ENCODE measurements at regions not wholly inside any gene's neighbourhood (a gene's known extent, or its start where the extent isn't known, plus 50 kb on each side); places are given as distances from the start of the nearest gene placed in this dataset.

- Histone ChIP-seq H3K27ac (ENCODE audit: low read depth, low read length) (no peak overlapping the region), H3K4me3 (ENCODE audit: low read length) (no peak overlapping the region), H3K79me2 (ENCODE audit: control insufficient read depth, low read length) (no peaks in the 10 kb centered on the region), H3K27me3 (ENCODE audit: control insufficient read depth, low read length) (no peaks in the 10 kb centered on the region), H3K4me1 (ENCODE audit: control insufficient read depth, low read length) (no peaks in the 10 kb centered on the region), H3K9me3 (ENCODE audit: control insufficient read depth, insufficient read depth, low read length) (no peaks in the 10 kb centered on the region), H3K36me3 (ENCODE audit: control insufficient read depth, low read length) (no peaks in the 10 kb centered on the region), H3F3A (ENCODE audit: control insufficient read depth, insufficient read depth) (no peaks in the 10 kb centered on the region), H3K4me2 (ENCODE audit: low read length) (no peak overlapping the region), H3K9me2 (replicated peaks; ENCODE audit: control insufficient read depth, low read length) (no peaks in the 10 kb centered on the region), H4K20me1 (ENCODE audit: control insufficient read depth, insufficient read depth, low read depth, low read length) (no peaks in the 10 kb centered on the region)
- no peak for TF ChIP-seq EZH2phosphoT487 (IDR thresholded peaks at IDR 0.05; ENCODE audit: borderline replicate concordance, low read length)
- no peak for TF ChIP-seq CTCF (IDR thresholded peaks at IDR 0.05; ENCODE audit: low read depth, low read length, poor library complexity, severe bottlenecking)
Measured at GRCh38 chr7:54810401-54810800, 51.4 kb upstream of the SEC61G start.

GRCh38 chr7:54811041-54811845 is 52.2 kb upstream of the SEC61G start:
- H3K9me3 ChIP-seq (ENCODE audit: control insufficient read depth, insufficient read depth, low read length): no peaks in the 10 kb centered on the region
- TF ChIP-seq CTCF (IDR thresholded peaks at IDR 0.05; ENCODE audit: low read depth, low read length, poor library complexity, severe bottlenecking) (no peak), EZH2phosphoT487 (IDR thresholded peaks at IDR 0.05; ENCODE audit: borderline replicate concordance, low read length) (no peak)
- H3K4me1 ChIP-seq (ENCODE audit: control insufficient read depth, low read length): no peaks in the 10 kb centered on the region
- no peaks in the 10 kb centered on the region for H3K79me2 ChIP-seq (ENCODE audit: control insufficient read depth, low read length)
- H3K9me2 ChIP-seq (replicated peaks; ENCODE audit: control insufficient read depth, low read length): no peaks in the 10 kb centered on the region
- no peaks in the 10 kb centered on the region for H3K36me3 ChIP-seq (ENCODE audit: control insufficient read depth, low read length)
- H3K27ac ChIP-seq (ENCODE audit: low read depth, low read length): no peak overlapping the region
- no peak overlapping the region for H3K4me2 ChIP-seq (ENCODE audit: low read length)
- H3F3A ChIP-seq (ENCODE audit: control insufficient read depth, insufficient read depth): no peaks in the 10 kb centered on the region
- H3K4me3 ChIP-seq (ENCODE audit: low read length): no peak overlapping the region
- H4K20me1 ChIP-seq (ENCODE audit: control insufficient read depth, insufficient read depth, low read depth, low read length): no peaks in the 10 kb centered on the region
- no peaks in the 10 kb centered on the region for H3K27me3 ChIP-seq (ENCODE audit: control insufficient read depth, low read length)

- Histone ChIP-seq H3K4me1 (ENCODE audit: control insufficient read depth, low read length) (no peaks in the 10 kb centered on the region), H3K9me2 (replicated peaks; ENCODE audit: control insufficient read depth, low read length) (no peaks in the 10 kb centered on the region), H3K27ac (ENCODE audit: low read depth, low read length) (no peak overlapping the region), H4K20me1 (ENCODE audit: control insufficient read depth, insufficient read depth, low read depth, low read length) (no peaks in the 10 kb centered on the region), H3K4me3 (ENCODE audit: low read length) (no peak overlapping the region), H3K9me3 (ENCODE audit: control insufficient read depth, insufficient read depth, low read length) (no peaks in the 10 kb centered on the region), H3K79me2 (ENCODE audit: control insufficient read depth, low read length) (no peaks in the 10 kb centered on the region), H3F3A (ENCODE audit: control insufficient read depth, insufficient read depth) (no peaks in the 10 kb centered on the region), H3K27me3 (ENCODE audit: control insufficient read depth, low read length) (no peaks in the 10 kb centered on the region), H3K36me3 (ENCODE audit: control insufficient read depth, low read length) (no peaks in the 10 kb centered on the region), H3K4me2 (ENCODE audit: low read length) (no peak overlapping the region)
- TF ChIP-seq EZH2phosphoT487 (IDR thresholded peaks at IDR 0.05; ENCODE audit: borderline replicate concordance, low read length) (no peak), CTCF (IDR thresholded peaks at IDR 0.05; ENCODE audit: low read depth, low read length, poor library complexity, severe bottlenecking) (no peak)
Measured at GRCh38 chr7:54811846-54812254, 52.8 kb upstream of the SEC61G start.
